ENCODE measurements at regions not wholly inside any gene's neighbourhood (a gene's known extent, or its start where the extent isn't known, plus 50 kb on each side); places are given as distances from the start of the nearest gene placed in this dataset.

- POLR2A ChIA-PET: no interaction called here
- Histone ChIP-seq H3K9me3 (ENCODE audit: control insufficient read depth, insufficient read depth, low read depth, low read length) (no peaks in the 10 kb centered on the region), H3K27ac (ENCODE audit: extremely low read depth, low read depth, low read length) (no peak overlapping the region), H3K4me1 (ENCODE audit: control insufficient read depth, insufficient read depth, low read length) (no peaks in the 10 kb centered on the region), H3K36me3 (ENCODE audit: control insufficient read depth in 2 of 2, insufficient read depth in 1 of 2, low read length in 2 of 2) (no peaks in the 10 kb centered on the region), H3K4me3 (ENCODE audit: low read depth, low read length) (no peak overlapping the region)
- TF ChIP-seq ZNF792 (tag by site-specific recombination; IDR thresholded peaks at IDR 0.05) (no peak), RBAK (tag by site-specific recombination; IDR thresholded peaks at IDR 0.05) (no peak), ZNF624 (tag by site-specific recombination; IDR thresholded peaks at IDR 0.05) (no peak), ZFP41 (tag by site-specific recombination; IDR thresholded peaks at IDR 0.05; ENCODE audit: borderline replicate concordance) (no peak), ZNF514 (tag by site-specific recombination; IDR thresholded peaks at IDR 0.05) (no peak), ZSCAN16 (tag by site-specific recombination; IDR thresholded peaks at IDR 0.05) (no peak), ZNF274 (IDR thresholded peaks at IDR 0.05; ENCODE audit: low read length) (no peak), ZNF274 (tag by site-specific recombination; IDR thresholded peaks at IDR 0.05; ENCODE audit: borderline replicate concordance) (no peak), ZNF398 (tag by site-specific recombination; IDR thresholded peaks at IDR 0.05) (no peak), ZNF175 (tag by site-specific recombination; IDR thresholded peaks at IDR 0.05) (no peak), ZNF654 (tag by site-specific recombination; IDR thresholded peaks at IDR 0.05; ENCODE audit: low read depth) (no peak), FEZF1 (tag by site-specific recombination; IDR thresholded peaks at IDR 0.05) (no peak)
- TF ChIP-seq, protein P1, sequence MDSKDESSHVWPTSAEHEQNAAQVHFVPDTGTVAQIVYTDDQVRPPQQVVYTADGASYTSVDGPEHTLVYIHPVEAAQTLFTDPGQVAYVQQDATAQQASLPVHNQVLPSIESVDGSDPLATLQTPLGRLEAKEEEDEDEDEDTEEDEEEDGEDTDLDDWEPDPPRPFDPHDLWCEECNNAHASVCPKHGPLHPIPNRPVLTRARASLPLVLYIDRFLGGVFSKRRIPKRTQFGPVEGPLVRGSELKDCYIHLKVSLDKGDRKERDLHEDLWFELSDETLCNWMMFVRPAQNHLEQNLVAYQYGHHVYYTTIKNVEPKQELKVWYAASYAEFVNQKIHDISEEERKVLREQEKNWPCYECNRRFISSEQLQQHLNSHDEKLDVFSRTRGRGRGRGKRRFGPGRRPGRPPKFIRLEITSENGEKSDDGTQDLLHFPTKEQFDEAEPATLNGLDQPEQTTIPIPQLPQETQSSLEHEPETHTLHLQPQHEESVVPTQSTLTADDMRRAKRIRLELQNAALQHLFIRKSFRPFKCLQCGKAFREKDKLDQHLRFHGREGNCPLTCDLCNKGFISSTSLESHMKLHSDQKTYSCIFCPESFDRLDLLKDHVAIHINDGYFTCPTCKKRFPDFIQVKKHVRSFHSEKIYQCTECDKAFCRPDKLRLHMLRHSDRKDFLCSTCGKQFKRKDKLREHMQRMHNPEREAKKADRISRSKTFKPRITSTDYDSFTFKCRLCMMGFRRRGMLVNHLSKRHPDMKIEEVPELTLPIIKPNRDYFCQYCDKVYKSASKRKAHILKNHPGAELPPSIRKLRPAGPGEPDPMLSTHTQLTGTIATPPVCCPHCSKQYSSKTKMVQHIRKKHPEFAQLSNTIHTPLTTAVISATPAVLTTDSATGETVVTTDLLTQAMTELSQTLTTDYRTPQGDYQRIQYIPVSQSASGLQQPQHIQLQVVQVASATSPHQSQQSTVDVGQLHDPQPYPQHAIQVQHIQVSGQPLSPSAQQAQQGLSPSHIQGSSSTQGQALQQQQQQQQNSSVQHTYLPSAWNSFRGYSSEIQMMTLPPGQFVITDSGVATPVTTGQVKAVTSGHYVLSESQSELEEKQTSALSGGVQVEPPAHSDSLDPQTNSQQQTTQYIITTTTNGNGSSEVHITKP (tag by site-specific recombination; IDR thresholded peaks at IDR 0.05): no peak
- TF ChIP-seq, protein P2, sequence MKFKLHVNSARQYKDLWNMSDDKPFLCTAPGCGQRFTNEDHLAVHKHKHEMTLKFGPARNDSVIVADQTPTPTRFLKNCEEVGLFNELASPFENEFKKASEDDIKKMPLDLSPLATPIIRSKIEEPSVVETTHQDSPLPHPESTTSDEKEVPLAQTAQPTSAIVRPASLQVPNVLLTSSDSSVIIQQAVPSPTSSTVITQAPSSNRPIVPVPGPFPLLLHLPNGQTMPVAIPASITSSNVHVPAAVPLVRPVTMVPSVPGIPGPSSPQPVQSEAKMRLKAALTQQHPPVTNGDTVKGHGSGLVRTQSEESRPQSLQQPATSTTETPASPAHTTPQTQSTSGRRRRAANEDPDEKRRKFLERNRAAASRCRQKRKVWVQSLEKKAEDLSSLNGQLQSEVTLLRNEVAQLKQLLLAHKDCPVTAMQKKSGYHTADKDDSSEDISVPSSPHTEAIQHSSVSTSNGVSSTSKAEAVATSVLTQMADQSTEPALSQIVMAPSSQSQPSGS (tag by site-specific recombination; IDR thresholded peaks at IDR 0.05; ENCODE audit: low read depth): no peak
- TF ChIP-seq, protein P3, sequence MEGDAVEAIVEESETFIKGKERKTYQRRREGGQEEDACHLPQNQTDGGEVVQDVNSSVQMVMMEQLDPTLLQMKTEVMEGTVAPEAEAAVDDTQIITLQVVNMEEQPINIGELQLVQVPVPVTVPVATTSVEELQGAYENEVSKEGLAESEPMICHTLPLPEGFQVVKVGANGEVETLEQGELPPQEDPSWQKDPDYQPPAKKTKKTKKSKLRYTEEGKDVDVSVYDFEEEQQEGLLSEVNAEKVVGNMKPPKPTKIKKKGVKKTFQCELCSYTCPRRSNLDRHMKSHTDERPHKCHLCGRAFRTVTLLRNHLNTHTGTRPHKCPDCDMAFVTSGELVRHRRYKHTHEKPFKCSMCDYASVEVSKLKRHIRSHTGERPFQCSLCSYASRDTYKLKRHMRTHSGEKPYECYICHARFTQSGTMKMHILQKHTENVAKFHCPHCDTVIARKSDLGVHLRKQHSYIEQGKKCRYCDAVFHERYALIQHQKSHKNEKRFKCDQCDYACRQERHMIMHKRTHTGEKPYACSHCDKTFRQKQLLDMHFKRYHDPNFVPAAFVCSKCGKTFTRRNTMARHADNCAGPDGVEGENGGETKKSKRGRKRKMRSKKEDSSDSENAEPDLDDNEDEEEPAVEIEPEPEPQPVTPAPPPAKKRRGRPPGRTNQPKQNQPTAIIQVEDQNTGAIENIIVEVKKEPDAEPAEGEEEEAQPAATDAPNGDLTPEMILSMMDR (tag by site-specific recombination; IDR thresholded peaks at IDR 0.05): no peak
- CTCF ChIA-PET: no interaction called here
These were observed 1748.9 kb downstream of the TP53TG3F start for GRCh38 chr16:35208001-35208935.
